ENCODE measurements at regions not wholly inside any gene's neighbourhood (a gene's known extent, or its start where the extent isn't known, plus 50 kb on each side); places are given as distances from the start of the nearest gene placed in this dataset.
"Not testable (repeated sequence)": the region's sequence is repeated elsewhere in the genome, so short reads cannot be mapped to it uniquely, and the experiment has no call there.

GRCh38 chr12:34264110-34264509 lies 241.8 kb downstream of the ALG10 start:
- Histone ChIP-seq H3K4me3 (ENCODE audit: low read depth, low read length) (no peak overlapping the region), H3K9me3 (peaks cover 7% of the 10 kb centered on the region; the same call in 1 of the 2 replicates), H3K36me3 (ENCODE audit: control insufficient read depth, insufficient read depth, low read length) (no peaks in the 10 kb centered on the region), H3K27me3 (replicated peaks; ENCODE audit: control insufficient read depth, insufficient read depth, low read length) (no peaks in the 10 kb centered on the region), H3K4me1 (no peaks in the 10 kb centered on the region)
- ChIA-PET CTCF (no interaction called here), POLR2A (no interaction called here)
- Mint-ChIP-seq H3K4me1 (ENCODE audit: low read depth, unreplicated experiment) (no peaks in the 10 kb centered on the region), H3K27ac (ENCODE audit: unreplicated experiment) (no peak overlapping the region), H3K36me3 (ENCODE audit: insufficient read depth, unreplicated experiment) (peaks cover 6% of the 10 kb centered on the region), H3K4me3 (ENCODE audit: unreplicated experiment) (no peak overlapping the region), H3K9me3 (ENCODE audit: unreplicated experiment) (peaks cover 49% of the 10 kb centered on the region), H3K27me3 (ENCODE audit: insufficient read depth, unreplicated experiment) (peaks cover 3% of the 10 kb centered on the region)
- no TSS peak for BruUV-seq (replicated peaks)
- TF ChIP-seq, protein P1, sequence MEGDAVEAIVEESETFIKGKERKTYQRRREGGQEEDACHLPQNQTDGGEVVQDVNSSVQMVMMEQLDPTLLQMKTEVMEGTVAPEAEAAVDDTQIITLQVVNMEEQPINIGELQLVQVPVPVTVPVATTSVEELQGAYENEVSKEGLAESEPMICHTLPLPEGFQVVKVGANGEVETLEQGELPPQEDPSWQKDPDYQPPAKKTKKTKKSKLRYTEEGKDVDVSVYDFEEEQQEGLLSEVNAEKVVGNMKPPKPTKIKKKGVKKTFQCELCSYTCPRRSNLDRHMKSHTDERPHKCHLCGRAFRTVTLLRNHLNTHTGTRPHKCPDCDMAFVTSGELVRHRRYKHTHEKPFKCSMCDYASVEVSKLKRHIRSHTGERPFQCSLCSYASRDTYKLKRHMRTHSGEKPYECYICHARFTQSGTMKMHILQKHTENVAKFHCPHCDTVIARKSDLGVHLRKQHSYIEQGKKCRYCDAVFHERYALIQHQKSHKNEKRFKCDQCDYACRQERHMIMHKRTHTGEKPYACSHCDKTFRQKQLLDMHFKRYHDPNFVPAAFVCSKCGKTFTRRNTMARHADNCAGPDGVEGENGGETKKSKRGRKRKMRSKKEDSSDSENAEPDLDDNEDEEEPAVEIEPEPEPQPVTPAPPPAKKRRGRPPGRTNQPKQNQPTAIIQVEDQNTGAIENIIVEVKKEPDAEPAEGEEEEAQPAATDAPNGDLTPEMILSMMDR (IDR thresholded peaks at IDR 0.05; ENCODE audit: insufficient read depth in 1 of 2, low read depth in 1 of 2, low read length in 1 of 2, severe bottlenecking in 1 of 2, unreplicated experiment in 1 of 2), result no peak
- no peak for DNase-seq
- intact Hi-C loops (cut with micrococcal nuclease; ENCODE audit: unreplicated experiment), result no loop called here

- H3K27me3 ChIP-seq (replicated peaks; ENCODE audit: control insufficient read depth, insufficient read depth, low read length); H3K4me1 Mint-ChIP-seq (ENCODE audit: low read depth, unreplicated experiment); H3K4me3 Mint-ChIP-seq (ENCODE audit: unreplicated experiment); H3K27ac Mint-ChIP-seq (ENCODE audit: unreplicated experiment); H3K4me1 ChIP-seq; H3K36me3 Mint-ChIP-seq (ENCODE audit: insufficient read depth, unreplicated experiment); POLR2A ChIA-PET; DNase-seq; H3K9me3 ChIP-seq; H3K27me3 Mint-ChIP-seq (ENCODE audit: insufficient read depth, unreplicated experiment); BruUV-seq (replicated peaks); H3K36me3 ChIP-seq (ENCODE audit: control insufficient read depth, insufficient read depth, low read length); CTCF ChIA-PET; intact Hi-C loops (cut with micrococcal nuclease; ENCODE audit: unreplicated experiment); H3K4me3 ChIP-seq (ENCODE audit: low read depth, low read length): not testable (repeated sequence)
- peaks cover 16% of the 10 kb centered on the region for H3K9me3 Mint-ChIP-seq (ENCODE audit: unreplicated experiment)
Measured at GRCh38 chr12:34273703-34274102, 251.4 kb downstream of the ALG10 start.

DNA sequence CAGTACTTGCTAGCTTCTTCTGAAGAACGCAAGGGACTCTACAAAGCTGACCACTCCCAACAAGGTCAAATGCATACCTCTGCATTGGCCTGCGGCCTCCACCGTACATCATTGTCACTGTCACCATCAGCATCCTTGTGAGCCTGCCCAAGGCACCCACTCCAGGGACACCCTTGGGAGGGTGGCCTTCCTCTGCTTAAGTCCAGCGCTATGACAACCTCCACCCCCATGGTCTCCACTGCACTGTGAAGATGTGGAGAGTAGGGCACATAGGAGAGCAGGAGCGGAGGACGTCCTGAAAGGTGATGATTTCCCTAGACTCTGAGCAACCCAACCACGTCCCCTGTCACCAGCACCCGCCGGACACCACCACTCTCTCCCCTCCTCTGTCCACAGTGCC lies 252.8 kb downstream of the ALG10 start:
- H3K9me3 Mint-ChIP-seq (ENCODE audit: unreplicated experiment), result peaks cover 20% of the 10 kb centered on the region
- Histone ChIP-seq H3K4me1 (no peaks in the 10 kb centered on the region), H3K36me3 (ENCODE audit: control insufficient read depth, insufficient read depth, low read length) (no peaks in the 10 kb centered on the region), H3K27me3 (replicated peaks; ENCODE audit: control insufficient read depth, insufficient read depth, low read length) (no peaks in the 10 kb centered on the region), H3K9me3 (0 out of 2 replicates have a peak, but pooled peaks cover 4% of the 10 kb centered on the region), H3K4me3 (ENCODE audit: low read depth, low read length) (no peak overlapping the region)
- TF ChIP-seq, protein P1 (IDR thresholded peaks at IDR 0.05; ENCODE audit: insufficient read depth in 1 of 2, low read depth in 1 of 2, low read length in 1 of 2, severe bottlenecking in 1 of 2, unreplicated experiment in 1 of 2), result no peak
- H3K27ac Mint-ChIP-seq (ENCODE audit: unreplicated experiment), result no peak overlapping the region
- peaks cover 5% of the 10 kb centered on the region for H3K27me3 Mint-ChIP-seq (ENCODE audit: insufficient read depth, unreplicated experiment)
- ChIA-PET CTCF (interaction anchor here (0.6 kb wide), 1 partner anchor 154 kb away, joined by 3 read pairs; no protein-coding TSS in a partner anchor), POLR2A (no interaction called here)
- no peak overlapping the region for H3K4me3 Mint-ChIP-seq (ENCODE audit: unreplicated experiment)
- BruUV-seq (replicated peaks), result no TSS peak
- H3K36me3 Mint-ChIP-seq (ENCODE audit: insufficient read depth, unreplicated experiment), result no peaks in the 10 kb centered on the region
- H3K4me1 Mint-ChIP-seq (ENCODE audit: low read depth, unreplicated experiment), result no peaks in the 10 kb centered on the region
- intact Hi-C loops (cut with micrococcal nuclease; ENCODE audit: unreplicated experiment), result no loop called here
- no peak for DNase-seq

GRCh38 chr12:34286483-34286882 lies 264.2 kb downstream of the ALG10 start:
- Histone ChIP-seq H3K4me1 (no peaks in the 10 kb centered on the region), H3K4me3 (ENCODE audit: low read depth, low read length) (no peak overlapping the region), H3K27me3 (replicated peaks; ENCODE audit: control insufficient read depth, insufficient read depth, low read length) (no peaks in the 10 kb centered on the region), H3K9me3 (peaks cover 46% of the 10 kb centered on the region), H3K36me3 (ENCODE audit: control insufficient read depth, insufficient read depth, low read length) (no peaks in the 10 kb centered on the region)
- CTCF ChIA-PET, result no interaction called here
- Mint-ChIP-seq H3K27me3 (ENCODE audit: insufficient read depth, unreplicated experiment) (no peaks in the 10 kb centered on the region), H3K4me1 (ENCODE audit: low read depth, unreplicated experiment) (peaks cover 8% of the 10 kb centered on the region), H3K27ac (ENCODE audit: unreplicated experiment) (no peak overlapping the region), H3K4me3 (ENCODE audit: unreplicated experiment) (no peak overlapping the region), H3K36me3 (ENCODE audit: insufficient read depth, unreplicated experiment) (no peaks in the 10 kb centered on the region), H3K9me3 (ENCODE audit: unreplicated experiment) (peaks cover 30% of the 10 kb centered on the region)
- TF ChIP-seq, protein P1 (IDR thresholded peaks at IDR 0.05; ENCODE audit: insufficient read depth in 1 of 2, low read depth in 1 of 2, low read length in 1 of 2, severe bottlenecking in 1 of 2, unreplicated experiment in 1 of 2), result no peak
- no TSS peak for BruUV-seq (replicated peaks)
- POLR2A ChIA-PET, result no interaction called here
- DNase-seq, result no peak
- intact Hi-C loops (cut with micrococcal nuclease; ENCODE audit: unreplicated experiment), result no loop called here
